A673 (cell line): ENCODE measurements at regions not wholly inside any gene's neighbourhood (a gene's known extent, or its start where the extent isn't known, plus 50 kb on each side); places are given as distances from the start of the nearest gene placed in this dataset.

Source experiments
- BruUV-seq: library from RNA; stranded (reverse); fragments of 400-500 nt; replicated peaks from 2 replicates; lab custom pipeline; 2021; lab: Mats Ljungman, UMichigan
- CTCF ChIA-PET: fragments of 300-600 bp; sonication (Branson Sonifier 250); formaldehyde crosslinking; loops from one replicate; lab custom pipeline; 2022; ENCODE audit warnings: antibody characterized with exemption; lab: Charles Lee
- POLR2A ChIA-PET: fragments of 300-600 bp; sonication (Branson Sonifier 250); formaldehyde crosslinking; loops from one replicate; lab custom pipeline; 2022; ENCODE audit warnings: antibody characterized with exemption; ENCODE audit not compliant: low non-redundant PET; lab: Charles Lee
- DNase-seq: peaks from one replicate; pipeline ENCODE4 v3.0.0-alpha.2; 2015; ENCODE audit warnings: low spot score
- H3K27ac ChIP-seq: fragments of 200-600 bp; sonication (generic); 2 replicates; pipeline ENCODE4 v1.5.1; 2016; ENCODE audit warnings: mixed run types, low read depth, mild to moderate bottlenecking, mixed read lengths, antibody characterized with exemption, low read length; ENCODE audit not compliant: poor library complexity, severe bottlenecking
- H3K27me3 ChIP-seq: fragments of 200-600 bp; sonication (generic); replicated peaks from 2 replicates; pipeline ENCODE4 v1.6.1; 2017; ENCODE audit warnings: mixed run types, low read depth, mild to moderate bottlenecking, mixed read lengths, antibody characterized with exemption, low read length; ENCODE audit not compliant: insufficient read depth, poor library complexity
- H3K36me3 ChIP-seq: fragments of 200-600 bp; sonication (generic); 2 replicates; pipeline ENCODE4 v1.6.1; 2016; ENCODE audit warnings: mixed run types, mild to moderate bottlenecking, mixed read lengths, antibody characterized with exemption, low read length; ENCODE audit not compliant: insufficient read depth, poor library complexity, severe bottlenecking
- H3K4me1 ChIP-seq: fragments of 200-600 bp; sonication (generic); 2 replicates; pipeline ENCODE4 v1.6.1; 2017; ENCODE audit warnings: mixed run types, mild to moderate bottlenecking, mixed read lengths, antibody characterized with exemption, low read length; ENCODE audit not compliant: insufficient read depth, poor library complexity, severe bottlenecking
- H3K4me3 ChIP-seq: fragments of 200-600 bp; sonication (generic); 2 replicates; pipeline ENCODE4 v1.5.1; 2016; ENCODE audit warnings: low read depth, mixed run types, mild to moderate bottlenecking, mixed read lengths, low read length; ENCODE audit not compliant: poor library complexity, severe bottlenecking
- H3K9me3 ChIP-seq: fragments of 200-600 bp; sonication (generic); 2 replicates; pipeline ENCODE4 v1.6.1; 2016; ENCODE audit warnings: mixed run types, low read depth, mild to moderate bottlenecking, mixed read lengths, antibody characterized with exemption, low read length; ENCODE audit not compliant: poor library complexity, severe bottlenecking
- CTCF ChIP-seq: fragments of 300-800, 200-600 bp; sonication (generic); conservative IDR thresholded peaks from 2 replicates; pipeline ENCODE4 v1.5.1; 2017; ENCODE audit warnings: low read depth, mild to moderate bottlenecking, antibody characterized with exemption, low read length, moderate library complexity, mixed read lengths
- EZH2 ChIP-seq: fragments of 200-600 bp; sonication (generic); IDR thresholded peaks from 2 replicates; pipeline ENCODE4 v1.6.1; 2017; ENCODE audit warnings: borderline replicate concordance, low read depth, mild to moderate bottlenecking, mixed read lengths, antibody characterized with exemption, low read length; ENCODE audit not compliant: poor library complexity, severe bottlenecking
- intact Hi-C: fragments of 100-400 bp; cut with micrococcal nuclease; formaldehyde crosslinking; loops from one replicate; pipeline ENCODE4 v1.10.0; 2022; ENCODE audit not compliant: unreplicated experiment

GRCh38 chr6:151740820-151741219 is 66.7 kb upstream of the ESR1 start:
- H3K9me3 ChIP-seq: no peaks in the 10 kb centered on the region
- H3K27me3 ChIP-seq: peaks cover 8% of the 10 kb centered on the region
- no peak overlapping the region for H3K4me3 ChIP-seq
- no peak for DNase-seq
- no peaks in the 10 kb centered on the region for H3K36me3 ChIP-seq
- CTCF ChIA-PET: no interaction called here
- TF ChIP-seq EZH2 (no peak), CTCF (no peak)
- POLR2A ChIA-PET: no interaction called here
- H3K4me1 ChIP-seq: no peaks in the 10 kb centered on the region
- intact Hi-C loops: no loop called here
- no peak overlapping the region for H3K27ac ChIP-seq
- BruUV-seq: no TSS peak

- CTCF ChIA-PET: no interaction called here
- no peaks in the 10 kb centered on the region for H3K4me1 ChIP-seq
- TF ChIP-seq EZH2 (no peak), CTCF (no peak)
- no peak for DNase-seq
- no TSS peak for BruUV-seq
- POLR2A ChIA-PET: no interaction called here
- H3K4me3 ChIP-seq: no peak overlapping the region
- no peaks in the 10 kb centered on the region for H3K36me3 ChIP-seq
- intact Hi-C loops: no loop called here
- no peak overlapping the region for H3K27ac ChIP-seq
- H3K27me3 ChIP-seq: peaks cover 4% of the 10 kb centered on the region
- no peaks in the 10 kb centered on the region for H3K9me3 ChIP-seq
Observed at GRCh38 chr6:151747896-151748295, 59.6 kb upstream of the ESR1 start.

- Histone ChIP-seq H3K4me1 (no peaks in the 10 kb centered on the region), H3K27me3 (peaks cover 5% of the 10 kb centered on the region), H3K9me3 (no peaks in the 10 kb centered on the region), H3K36me3 (no peaks in the 10 kb centered on the region), H3K27ac (no peak overlapping the region), H3K4me3 (no peak overlapping the region)
- POLR2A ChIA-PET: no interaction called here
- no peak for TF ChIP-seq CTCF
- no peak for TF ChIP-seq EZH2
- CTCF ChIA-PET: no interaction called here
- no peak for DNase-seq
- BruUV-seq: no TSS peak
- intact Hi-C loops: no loop called here
Observed at GRCh38 chr6:151749341-151749740, 58.1 kb upstream of the ESR1 start.
